Activated CD4-positive, alpha-beta T cell treated with anti-CD3 and anti-CD28 coated beads, Interleukin-2, Interleukin-6, amounts not matched to agents 100 ng/mL and 50 ng/mL, durations not matched to agents 16 hours and 8 hours (primary cell): ENCODE measurements at regions not wholly inside any gene's neighbourhood (a gene's known extent, or its start where the extent isn't known, plus 50 kb on each side); places are given as distances from the start of the nearest gene placed in this dataset.

ENCODE experiments used
- DNase-seq: peaks from one replicate; pipeline ENCODE4 v3.0.0-alpha.2; 2020

DNA sequence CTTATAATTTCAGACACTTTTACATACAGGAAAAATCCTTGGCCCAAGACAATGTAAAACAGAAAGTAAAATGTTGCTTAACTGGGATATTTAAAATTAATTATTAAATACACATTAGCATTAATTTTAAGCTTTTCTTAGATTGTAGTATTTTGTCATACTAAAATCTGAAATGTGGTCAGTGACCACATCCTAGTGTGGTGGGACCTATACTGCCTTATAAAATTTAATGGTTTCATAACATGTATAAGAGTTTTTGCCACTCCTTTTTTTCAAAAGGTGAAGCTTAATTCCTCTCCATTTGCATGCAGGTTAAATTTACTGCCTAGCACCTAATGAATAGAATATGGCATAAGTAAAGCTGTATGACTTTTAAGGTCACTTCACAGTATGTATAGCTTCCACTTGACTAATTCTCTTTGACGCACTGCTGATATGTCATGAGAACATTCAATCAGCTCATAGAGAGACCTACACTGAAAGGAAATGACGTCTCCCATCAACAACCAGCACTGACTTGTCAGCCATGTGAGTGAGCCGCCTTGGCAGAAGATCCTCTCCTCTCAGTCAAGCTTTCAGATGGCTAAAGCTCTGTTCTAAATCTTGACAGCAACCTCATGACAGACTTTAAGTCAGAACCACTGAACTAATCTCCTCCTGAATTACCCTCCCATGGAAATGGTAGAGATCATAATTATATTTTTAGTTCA lies 847.8 kb downstream of the SI start:
- no peak for DNase-seq

DNA sequence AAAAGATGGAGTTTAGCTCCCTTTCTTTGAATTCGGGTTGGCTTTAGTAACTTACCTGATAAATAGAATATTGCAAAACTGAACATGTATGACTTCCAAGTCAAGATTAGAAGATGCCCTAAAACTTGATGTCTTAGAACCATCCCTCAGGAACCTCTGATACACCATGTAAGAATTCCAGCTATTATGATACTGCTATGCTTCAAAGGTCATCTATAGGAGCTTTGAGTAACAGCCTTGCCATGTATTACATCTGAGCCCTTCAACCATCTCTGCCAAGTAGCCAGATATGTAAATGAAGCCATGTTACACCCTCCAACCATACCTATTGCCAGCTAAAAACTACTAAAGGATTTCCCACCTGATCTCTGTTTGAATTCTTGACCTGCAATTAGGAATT lies 854.2 kb downstream of the SI start:
- no peak for DNase-seq

DNA sequence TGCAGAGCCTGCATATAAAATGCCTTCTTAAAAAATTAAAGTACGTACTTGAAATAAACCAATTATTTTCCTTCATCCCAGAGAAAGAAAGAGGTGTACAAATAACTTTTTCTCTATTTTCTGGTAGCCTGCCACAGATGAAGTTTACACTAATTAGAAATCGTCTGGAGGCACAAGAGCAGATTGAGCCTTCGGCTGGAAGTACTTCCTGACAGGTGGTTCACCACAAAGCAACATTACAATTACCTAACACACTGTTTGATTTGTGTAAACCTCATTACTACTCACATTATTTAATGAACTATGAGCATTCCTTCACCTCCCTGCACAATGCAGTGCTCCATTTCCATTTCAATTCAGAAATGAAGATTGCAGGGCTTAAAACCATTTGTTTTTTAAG lies 856.1 kb downstream of the SI start:
- no peak for DNase-seq

GRCh38 chr3:164221297-164221696 lies 857.0 kb downstream of the SI start:
- no peak for DNase-seq

DNA sequence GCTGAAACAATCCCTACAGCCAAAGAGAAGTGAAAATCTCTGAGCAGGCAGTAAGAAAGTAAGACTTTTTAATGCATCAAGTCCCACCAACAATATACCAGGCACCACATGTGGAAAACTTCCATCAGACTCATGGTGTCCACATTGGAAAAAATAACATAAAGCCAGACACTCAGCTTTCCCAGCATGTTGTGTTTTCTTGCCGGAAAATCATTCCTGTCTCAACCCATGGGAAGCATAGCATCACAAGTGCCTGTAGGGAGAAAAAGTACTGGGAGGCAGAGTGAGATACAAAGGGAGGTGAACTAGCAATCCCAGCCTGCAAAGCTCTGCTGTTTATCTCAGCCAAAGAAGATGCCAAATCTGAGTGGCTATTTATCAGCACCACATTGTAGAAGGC lies 868.9 kb downstream of the SI start:
- no peak for DNase-seq

- DNase-seq: no peak
Observed at GRCh38 chr3:164208821-164209220, 869.5 kb downstream of the SI start.

- no peak for DNase-seq
Observed at GRCh38 chr3:164208048-164208447, 870.2 kb downstream of the SI start.

- no peak for DNase-seq
Observed at GRCh38 chr3:164200053-164200823, 878.1 kb downstream of the SI start.

- no peak for DNase-seq
Observed at GRCh38 chr3:164196477-164196876, 881.8 kb downstream of the SI start.

DNA sequence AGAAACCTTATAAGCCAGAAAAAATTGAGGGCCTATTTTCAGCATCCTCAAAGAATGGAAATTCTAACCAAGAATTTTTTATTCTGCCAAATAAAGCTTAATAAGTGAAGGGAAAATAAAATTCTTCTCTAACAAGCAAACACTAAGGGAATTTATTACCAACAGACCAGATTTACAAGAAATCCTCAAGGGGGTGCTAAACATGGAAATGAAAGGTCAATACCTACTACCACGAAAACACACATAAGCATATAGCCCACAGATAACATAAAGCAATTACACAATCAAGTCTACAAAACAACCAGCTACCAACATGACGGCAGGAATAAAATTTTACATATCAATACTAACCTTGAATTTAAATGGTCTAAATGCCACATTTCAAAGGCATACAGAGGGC lies 883.5 kb downstream of the SI start:
- no peak for DNase-seq

DNA sequence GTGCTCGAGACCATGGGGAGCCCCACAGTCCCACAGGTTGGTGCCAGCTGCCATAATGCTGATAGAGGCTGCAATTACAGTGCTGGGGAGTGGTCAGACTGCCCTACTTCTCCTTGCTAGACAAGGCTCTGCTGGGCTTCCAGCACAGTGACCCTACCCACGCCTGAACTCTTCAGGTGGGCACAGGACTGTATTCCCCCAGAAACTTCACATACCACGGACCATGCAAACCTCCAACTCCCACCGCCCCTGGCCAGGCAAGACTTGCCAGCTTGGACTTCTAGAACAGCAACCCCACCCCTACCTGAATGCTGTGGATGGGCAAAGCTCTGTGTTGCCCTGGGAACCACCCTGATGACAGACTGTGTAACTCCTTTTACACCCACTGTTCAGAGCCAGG lies 885.3 kb downstream of the SI start:
- DNase-seq: no peak

GRCh38 chr3:164190566-164190965 lies 887.7 kb downstream of the SI start:
- no peak for DNase-seq

- DNase-seq: no peak
Observed at GRCh38 chr3:164186095-164186494, 892.2 kb downstream of the SI start.

DNA sequence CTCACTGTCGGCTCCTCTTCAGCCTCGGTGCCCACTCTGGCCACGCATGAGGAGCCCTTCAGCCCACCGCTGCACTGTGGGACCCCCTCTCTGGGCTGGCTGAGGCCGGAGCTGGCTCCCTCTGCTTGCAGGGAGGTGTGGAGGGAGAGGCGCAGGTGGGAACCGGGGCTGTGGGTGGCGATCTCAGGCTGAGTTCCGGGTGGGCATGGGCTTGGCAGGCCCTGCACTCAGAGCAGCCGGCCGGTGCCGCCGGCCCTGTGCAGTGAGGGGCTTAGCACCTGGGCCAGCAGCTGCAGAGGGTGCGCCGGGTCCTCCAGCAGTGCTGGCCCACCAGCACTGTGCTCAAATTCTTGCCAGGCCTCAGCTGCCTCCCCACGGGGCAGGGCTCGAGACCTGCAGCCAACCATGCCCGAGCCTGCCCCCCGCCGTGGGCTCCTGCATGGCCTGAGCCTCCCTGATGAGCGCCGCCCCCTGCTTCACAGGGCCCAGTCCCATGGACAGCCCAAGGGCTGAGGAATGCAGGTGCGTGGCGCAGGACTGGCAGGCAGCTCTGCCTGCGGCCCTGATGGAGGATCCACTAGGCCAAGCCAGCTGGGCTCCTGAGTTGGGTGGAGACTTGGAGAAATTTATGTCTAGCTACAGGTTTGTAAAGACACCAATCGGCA lies 899.1 kb downstream of the SI start:
- no peak for DNase-seq

GRCh38 chr3:164174059-164174458 lies 904.2 kb downstream of the SI start:
- DNase-seq: no peak

- no peak for DNase-seq
Observed at GRCh38 chr3:164155400-164155799, 922.9 kb downstream of the SI start.

GRCh38 chr3:164144824-164145223 lies 933.5 kb downstream of the SI start:
- DNase-seq: no peak

GRCh38 chr3:164132878-164133277 lies 945.4 kb downstream of the SI start:
- no peak for DNase-seq

- DNase-seq: no peak
Observed at GRCh38 chr3:164113371-164114332, 964.6 kb downstream of the SI start.

DNA sequence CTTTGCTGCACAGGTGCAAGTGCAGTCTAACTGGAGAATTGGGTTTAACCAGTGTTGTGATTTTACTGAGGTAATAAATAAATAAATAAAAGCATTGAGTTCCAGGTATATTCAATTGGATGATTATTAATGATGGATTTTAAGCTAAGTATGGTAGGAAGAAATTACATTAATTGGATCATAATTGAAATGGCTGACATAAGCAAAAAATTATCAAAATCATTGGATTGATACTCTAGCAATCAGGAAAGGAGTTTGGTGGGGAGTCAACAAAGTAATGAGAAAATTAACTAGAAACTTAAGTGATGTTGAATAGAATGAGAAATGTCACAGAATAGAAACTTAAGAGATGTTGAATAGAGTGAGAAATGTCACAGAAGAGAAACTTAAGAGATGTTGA lies 981.9 kb downstream of the SI start:
- DNase-seq: no peak

GRCh38 chr3:164095949-164096348 lies 982.3 kb downstream of the SI start:
- DNase-seq: no peak

DNA sequence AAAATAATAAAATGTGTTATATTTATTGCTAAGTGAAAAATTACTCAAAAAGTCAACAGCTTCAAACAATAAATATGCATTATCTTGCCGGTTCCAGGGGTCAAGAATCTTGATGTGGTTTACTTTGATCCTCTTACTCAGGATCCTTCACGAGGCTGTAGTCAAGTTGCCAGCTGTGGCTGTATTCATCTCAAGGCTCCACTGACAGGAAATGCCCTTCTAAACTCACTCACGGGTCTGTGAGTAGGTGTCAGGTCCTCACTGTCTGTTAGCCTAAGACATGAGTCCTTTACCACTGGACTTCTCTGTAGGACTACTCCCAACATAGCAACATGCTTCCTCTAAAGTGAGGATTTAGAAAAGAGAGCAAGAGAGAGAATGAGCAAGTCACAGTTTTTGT lies 983.0 kb downstream of the SI start:
- no peak for DNase-seq

DNA sequence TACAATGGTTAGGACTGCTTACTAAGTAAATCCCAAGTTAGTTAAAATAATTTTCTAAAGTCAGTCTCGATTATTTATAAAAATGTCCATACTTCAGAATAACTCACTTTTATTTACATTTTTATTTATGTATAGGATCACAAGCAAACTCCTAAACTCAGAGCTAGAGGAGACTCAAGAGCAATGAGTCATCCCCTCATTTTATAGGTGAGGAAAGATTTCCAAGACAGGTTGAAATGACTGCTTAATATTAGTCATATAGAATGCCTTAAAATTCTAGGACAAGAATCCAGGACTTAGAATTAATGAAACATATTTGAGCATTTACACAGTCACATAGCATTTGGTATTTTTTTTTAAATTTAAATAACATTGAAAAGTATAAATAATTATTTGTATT lies 983.8 kb downstream of the SI start:
- DNase-seq: no peak
